BJ (cell line): ENCODE measurements at regions not wholly inside any gene's neighbourhood (a gene's known extent, or its start where the extent isn't known, plus 50 kb on each side); places are given as distances from the start of the nearest gene placed in this dataset.
A peak's percentile ranks its signal among the peaks of the same experiment; 100 is the strongest.
"Not testable (repeated sequence)": the region's sequence is repeated elsewhere in the genome, so short reads cannot be mapped to it uniquely, and the experiment has no call there.

Experiments used
- CTCF ChIA-PET: fragments of 350-600 bp; formaldehyde crosslinking; extraction: SDS; loops from one replicate; lab custom pipeline; 2021; ENCODE audit warnings: antibody characterized with exemption, inconsistent platforms; lab: Yijun Ruan, JAX
- POLR2A ChIA-PET: fragments of 300-600 bp; sonication (Branson Sonifier 250); formaldehyde crosslinking; extraction: SDS; loops from one replicate; lab custom pipeline; 2021; ENCODE audit warnings: antibody characterized with exemption; lab: Charles Lee
- DNase-seq: peaks from one replicate; pipeline ENCODE4 v3.0.0-alpha.2; 2011; ENCODE audit warnings: low read depth
- H3K27me3 ChIP-seq: 2 replicates; pipeline ENCODE4 v1.6.0; 2011; ENCODE audit warnings: low read length; ENCODE audit not compliant: control insufficient read depth, insufficient read depth
- H3K36me3 ChIP-seq: 2 replicates; pipeline ENCODE4 v1.5.1; 2011; ENCODE audit warnings: low read length; ENCODE audit not compliant: control insufficient read depth, insufficient read depth
- H3K4me3 ChIP-seq: 2 replicates; pipeline ENCODE4 v1.5.1; 2011; ENCODE audit warnings: low read depth, mild to moderate bottlenecking, control low read depth, low read length
- CTCF ChIP-seq: IDR thresholded peaks from 2 replicates; pipeline ENCODE4 v1.5.1; 2011; ENCODE audit warnings: low read depth, mild to moderate bottlenecking, control low read depth, inconsistent platforms, low read length, moderate library complexity; ENCODE audit not compliant: insufficient read depth

- no peak for TF ChIP-seq CTCF
- Histone ChIP-seq H3K4me3 (no peak overlapping the region), H3K36me3 (no peaks in the 10 kb centered on the region), H3K27me3 (no peaks in the 10 kb centered on the region)
- POLR2A ChIA-PET = no interaction called here
- CTCF ChIA-PET = no interaction called here
- DNase-seq = no peak
These were observed 163.8 kb upstream of the SLC16A7 start for GRCh38 chr12:59432057-59432456.

GRCh38 chr12:59431266-59431665 is 164.6 kb upstream of the SLC16A7 start:
- POLR2A ChIA-PET = no interaction called here
- peak; percentile 39 for TF ChIP-seq CTCF
- no peak overlapping the region for H3K4me3 ChIP-seq
- no peak for DNase-seq
- H3K27me3 ChIP-seq = no peaks in the 10 kb centered on the region
- no peaks in the 10 kb centered on the region for H3K36me3 ChIP-seq
- CTCF ChIA-PET = no interaction called here

GRCh38 chr12:59429766-59430165 is 166.1 kb upstream of the SLC16A7 start:
- TF ChIP-seq CTCF = no peak
- Histone ChIP-seq H3K4me3 (no peak overlapping the region), H3K27me3 (no peaks in the 10 kb centered on the region), H3K36me3 (no peaks in the 10 kb centered on the region)
- DNase-seq = no peak
- ChIA-PET CTCF (no interaction called here), POLR2A (no interaction called here)

GRCh38 chr12:59425798-59426197 is 170.0 kb upstream of the SLC16A7 start:
- H3K36me3 ChIP-seq = no peaks in the 10 kb centered on the region
- ChIA-PET POLR2A (interaction anchor here (0.6 kb wide), 1 partner anchor 384 kb away, joined by 6 read pairs; no protein-coding TSS in a partner anchor), CTCF (interaction anchor here (0.6 kb wide), 1 partner anchor 32 kb away, joined by 4 read pairs; no protein-coding TSS in a partner anchor)
- H3K4me3 ChIP-seq = no peak overlapping the region
- H3K27me3 ChIP-seq = no peaks in the 10 kb centered on the region
- DNase-seq = no peak
- TF ChIP-seq CTCF = no peak

GRCh38 chr12:59424666-59425065 is 171.2 kb upstream of the SLC16A7 start:
- DNase-seq, H3K27me3 ChIP-seq, POLR2A ChIA-PET, H3K36me3 ChIP-seq, H3K4me3 ChIP-seq: not testable (repeated sequence)
- CTCF ChIA-PET = interaction anchor here (0.6 kb wide), 1 partner anchor 1165 kb away, joined by 3 read pairs; no protein-coding TSS in a partner anchor

GRCh38 chr12:59414051-59414450 is 181.8 kb upstream of the SLC16A7 start:
- ChIA-PET POLR2A (no interaction called here), CTCF (interaction anchor here (0.7 to 1.3 kb wide), 2 partner anchors 10 to 1679 kb away, joined by 3 read pairs; no protein-coding TSS in a partner anchor)
- TF ChIP-seq CTCF = no peak
- Histone ChIP-seq H3K36me3 (no peaks in the 10 kb centered on the region), H3K4me3 (no peak overlapping the region), H3K27me3 (no peaks in the 10 kb centered on the region)
- no peak for DNase-seq
